IgD-negative memory B cell (primary cell): ENCODE measurements at regions not wholly inside any gene's neighbourhood (a gene's known extent, or its start where the extent isn't known, plus 50 kb on each side); places are given as distances from the start of the nearest gene placed in this dataset.

ENCODE experiments used
- H3K27ac Mint-ChIP-seq, 3 donors: one replicate each; pipeline ENCODE4 v1.8.0; 2020 to 2022; ENCODE audit warnings: mild to moderate bottlenecking in 3 of 3, mixed read lengths in 3 of 3, moderate library complexity in 1 of 3
- H3K27me3 Mint-ChIP-seq: one replicate; pipeline ENCODE4 v1.8.0; 2021; ENCODE audit warnings: mixed read lengths
- H3K36me3 Mint-ChIP-seq: one replicate; pipeline ENCODE4 v1.8.0; 2020; ENCODE audit warnings: mild to moderate bottlenecking, mixed read lengths
- H3K4me1 Mint-ChIP-seq, 3 donors: one replicate each; pipeline ENCODE4 v1.8.0; 2020 to 2022; ENCODE audit warnings: mixed read lengths in 3 of 3, mild to moderate bottlenecking in 1 of 3
- H3K4me3 Mint-ChIP-seq, 4 donors: one replicate each; pipeline ENCODE4 v1.8.0; 2020 to 2022; ENCODE audit warnings: mild to moderate bottlenecking in 4 of 4, mixed read lengths in 4 of 4, moderate library complexity in 3 of 4
- H3K9me3 Mint-ChIP-seq, 3 donors: one replicate each; pipeline ENCODE4 v1.8.0; 2020 to 2021; ENCODE audit warnings: mixed read lengths in 3 of 3, mild to moderate bottlenecking in 1 of 3

- Mint-ChIP-seq H3K27me3 (peaks cover 2% of the 10 kb centered on the region), H3K4me1 (no peaks in the 10 kb centered on the region), H3K36me3 (no peaks in the 10 kb centered on the region), H3K27ac (no peak overlapping the region), H3K4me3 (no peak overlapping the region), H3K9me3 (peaks cover 0 to 2% (median 0%) of the 10 kb centered on the region in 3 donors)
Measured at GRCh38 chr3:43970351-43970750, 271.3 kb upstream of the TOPAZ1 start.

- Mint-ChIP-seq H3K4me1 (no peaks in the 10 kb centered on the region), H3K9me3 (peaks cover 0 to 5% (median 2%) of the 10 kb centered on the region in 3 donors), H3K4me3 (no peak overlapping the region), H3K27me3 (peaks cover 2% of the 10 kb centered on the region), H3K27ac (no peak overlapping the region), H3K36me3 (no peaks in the 10 kb centered on the region)
Measured at GRCh38 chr3:43970920-43971319, 270.8 kb upstream of the TOPAZ1 start.

- peak overlapping the region in 1 of 3 donors; percentile 77 for H3K27ac Mint-ChIP-seq
- H3K36me3 Mint-ChIP-seq = peaks cover 1% of the 10 kb centered on the region
- H3K9me3 Mint-ChIP-seq = peaks cover 0 to 7% (median 2%) of the 10 kb centered on the region in 3 donors
- H3K4me3 Mint-ChIP-seq = no peak overlapping the region
- no peaks in the 10 kb centered on the region for H3K4me1 Mint-ChIP-seq
- peaks cover 2% of the 10 kb centered on the region for H3K27me3 Mint-ChIP-seq
Measured at GRCh38 chr3:43971486-43971885, 270.2 kb upstream of the TOPAZ1 start.

GRCh38 chr3:43978708-43979107 lies 263.0 kb upstream of the TOPAZ1 start:
- Mint-ChIP-seq H3K9me3 (peaks cover 0 to 7% (median 4%) of the 10 kb centered on the region in 3 donors), H3K4me1 (no peaks in the 10 kb centered on the region), H3K4me3 (no peak overlapping the region), H3K27ac (no peak overlapping the region), H3K27me3 (peaks cover 4% of the 10 kb centered on the region), H3K36me3 (peaks cover 3% of the 10 kb centered on the region)

- no peaks in the 10 kb centered on the region for H3K4me1 Mint-ChIP-seq
- H3K36me3 Mint-ChIP-seq = peaks cover 3% of the 10 kb centered on the region
- no peak overlapping the region for H3K27ac Mint-ChIP-seq
- H3K27me3 Mint-ChIP-seq = peaks cover 4% of the 10 kb centered on the region
- H3K4me3 Mint-ChIP-seq = no peak overlapping the region
- H3K9me3 Mint-ChIP-seq = peaks cover 2 to 7% (median 4%) of the 10 kb centered on the region in 3 donors
Measured at GRCh38 chr3:43979645-43980044, 262.0 kb upstream of the TOPAZ1 start.

GRCh38 chr3:43994657-43995546 lies 246.8 kb upstream of the TOPAZ1 start:
- peaks cover 26% of the 10 kb centered on the region for H3K27me3 Mint-ChIP-seq
- H3K9me3 Mint-ChIP-seq = peaks cover 0 to 5% (median 0%) of the 10 kb centered on the region in 3 donors
- peak overlapping the region; percentile 65 to 98 (median 89) for H3K4me3 Mint-ChIP-seq
- peaks cover 28 to 29% (median 28%) of the 10 kb centered on the region in 3 donors for H3K4me1 Mint-ChIP-seq
- H3K36me3 Mint-ChIP-seq = peaks cover 1% of the 10 kb centered on the region
- H3K27ac Mint-ChIP-seq = peak overlapping the region; percentile 6 to 94 (median 74)

- H3K27ac Mint-ChIP-seq = peak overlapping the region; percentile 30 to 84 (median 82)
- H3K27me3 Mint-ChIP-seq = peaks cover 24% of the 10 kb centered on the region
- H3K4me3 Mint-ChIP-seq = peak overlapping the region; percentile 87 to 98 (median 93)
- peaks cover 1% of the 10 kb centered on the region for H3K36me3 Mint-ChIP-seq
- H3K4me1 Mint-ChIP-seq = peaks cover 31 to 32% (median 31%) of the 10 kb centered on the region in 3 donors
- peaks cover 0 to 1% (median 0%) of the 10 kb centered on the region in 3 donors for H3K9me3 Mint-ChIP-seq
Measured at GRCh38 chr3:43995547-43996378, 245.9 kb upstream of the TOPAZ1 start.

GRCh38 chr3:43996379-43997301 lies 245.0 kb upstream of the TOPAZ1 start:
- H3K4me3 Mint-ChIP-seq = peak overlapping the region; percentile 87 to 98 (median 93)
- H3K27ac Mint-ChIP-seq = peak overlapping the region; percentile 64 to 89 (median 84)
- no peaks in the 10 kb centered on the region for H3K36me3 Mint-ChIP-seq
- peaks cover 31 to 34% (median 32%) of the 10 kb centered on the region in 3 donors for H3K4me1 Mint-ChIP-seq
- no peaks in the 10 kb centered on the region for H3K9me3 Mint-ChIP-seq
- H3K27me3 Mint-ChIP-seq = peaks cover 22% of the 10 kb centered on the region

GRCh38 chr3:43997316-43997715 lies 244.4 kb upstream of the TOPAZ1 start:
- peaks cover 31 to 34% (median 32%) of the 10 kb centered on the region in 3 donors for H3K4me1 Mint-ChIP-seq
- H3K36me3 Mint-ChIP-seq = no peaks in the 10 kb centered on the region
- H3K4me3 Mint-ChIP-seq = peak overlapping the region; percentile 87 to 98 (median 93)
- peaks cover 22% of the 10 kb centered on the region for H3K27me3 Mint-ChIP-seq
- no peaks in the 10 kb centered on the region for H3K9me3 Mint-ChIP-seq
- H3K27ac Mint-ChIP-seq = peak overlapping the region; percentile 64 to 89 (median 89)

GRCh38 chr3:43997788-43998369 lies 243.8 kb upstream of the TOPAZ1 start:
- Mint-ChIP-seq H3K4me3 (peak overlapping the region; percentile 87 to 98 (median 93)), H3K4me1 (peaks cover 31 to 36% (median 32%) of the 10 kb centered on the region in 3 donors), H3K27me3 (peaks cover 22% of the 10 kb centered on the region), H3K9me3 (no peaks in the 10 kb centered on the region), H3K36me3 (no peaks in the 10 kb centered on the region), H3K27ac (peak overlapping the region; percentile 54 to 89 (median 89))

- no peaks in the 10 kb centered on the region for H3K36me3 Mint-ChIP-seq
- H3K4me3 Mint-ChIP-seq = peak overlapping the region; percentile 87 to 98 (median 93)
- H3K27ac Mint-ChIP-seq = peak overlapping the region; percentile 27 to 89 (median 54)
- H3K4me1 Mint-ChIP-seq = peaks cover 31 to 36% (median 32%) of the 10 kb centered on the region in 3 donors
- H3K9me3 Mint-ChIP-seq = no peaks in the 10 kb centered on the region
- H3K27me3 Mint-ChIP-seq = peaks cover 22% of the 10 kb centered on the region
Measured at GRCh38 chr3:43998370-43998835, 243.3 kb upstream of the TOPAZ1 start.

GRCh38 chr3:43998836-43999727 lies 242.6 kb upstream of the TOPAZ1 start:
- H3K9me3 Mint-ChIP-seq = no peaks in the 10 kb centered on the region
- no peaks in the 10 kb centered on the region for H3K36me3 Mint-ChIP-seq
- H3K4me1 Mint-ChIP-seq = peaks cover 31 to 36% (median 32%) of the 10 kb centered on the region in 3 donors
- peak overlapping the region; percentile 27 to 89 (median 54) for H3K27ac Mint-ChIP-seq
- peaks cover 22% of the 10 kb centered on the region for H3K27me3 Mint-ChIP-seq
- H3K4me3 Mint-ChIP-seq = peak overlapping the region; percentile 87 to 98 (median 93)
